Activated naive CD8-positive, alpha-beta T cell treated with anti-CD3 and anti-CD28 coated beads, Interleukin-2, amount 50 U/mL, for 16 hours (primary cell): ENCODE measurements at regions not wholly inside any gene's neighbourhood (a gene's known extent, or its start where the extent isn't known, plus 50 kb on each side); places are given as distances from the start of the nearest gene placed in this dataset.

Source experiments
- DNase-seq: peaks from one replicate; pipeline ENCODE4 v3.0.0-alpha.2; 2020; ENCODE audit warnings: low read depth, low spot score

GRCh38 chr14:100399052-100399849 is 76.1 kb downstream of the SLC25A47 start:
- no peak for DNase-seq

GRCh38 chr14:100400115-100400514 is 77.0 kb downstream of the SLC25A47 start:
- DNase-seq, result no peak

GRCh38 chr14:100401031-100401692 is 78.0 kb downstream of the SLC25A47 start:
- DNase-seq, result no peak

GRCh38 chr14:100401792-100402191 is 78.7 kb downstream of the SLC25A47 start:
- DNase-seq, result no peak

GRCh38 chr14:100402631-100403030 is 79.5 kb downstream of the SLC25A47 start:
- DNase-seq, result no peak

GRCh38 chr14:100403105-100403504 is 80.0 kb downstream of the SLC25A47 start:
- no peak for DNase-seq

GRCh38 chr14:100403802-100404365 is 80.7 kb downstream of the SLC25A47 start:
- no peak for DNase-seq

- DNase-seq, result no peak
These were observed 81.3 kb downstream of the SLC25A47 start for GRCh38 chr14:100404419-100404818.

- no peak for DNase-seq
These were observed 82.8 kb downstream of the SLC25A47 start for GRCh38 chr14:100405760-100406455.

GRCh38 chr14:100406505-100407131 is 83.5 kb downstream of the SLC25A47 start:
- no peak for DNase-seq

- DNase-seq, result no peak
These were observed 84.4 kb downstream of the SLC25A47 start for GRCh38 chr14:100407376-100408102.

GRCh38 chr14:100408350-100409002 is 85.3 kb downstream of the SLC25A47 start:
- no peak for DNase-seq

- no peak for DNase-seq
These were observed 85.8 kb downstream of the SLC25A47 start for GRCh38 chr14:100409003-100409360.

GRCh38 chr14:100409651-100410050 is 86.5 kb downstream of the SLC25A47 start:
- no peak for DNase-seq

- no peak for DNase-seq
These were observed 87.0 kb downstream of the SLC25A47 start for GRCh38 chr14:100410056-100410565.

GRCh38 chr14:100413699-100414098 is 90.6 kb downstream of the SLC25A47 start:
- DNase-seq, result no peak

GRCh38 chr14:100415226-100415625 is 92.1 kb downstream of the SLC25A47 start:
- DNase-seq, result no peak

GRCh38 chr14:100416081-100416680 is 93.0 kb downstream of the SLC25A47 start:
- no peak for DNase-seq

- DNase-seq, result no peak
These were observed 94.1 kb downstream of the SLC25A47 start for GRCh38 chr14:100416921-100417860.
